Brain microvascular endothelial cell (primary cell): ENCODE measurements at regions not wholly inside any gene's neighbourhood (a gene's known extent, or its start where the extent isn't known, plus 50 kb on each side); places are given as distances from the start of the nearest gene placed in this dataset.
"Not testable (repeated sequence)": the region's sequence is repeated elsewhere in the genome, so short reads cannot be mapped to it uniquely, and the experiment has no call there.

Experiments
- DNase-seq: peaks from one replicate; pipeline ENCODE4 v3.0.0-alpha.2; 2020
- H3K27ac ChIP-seq: fragments of 250-450 bp; sonication (Bioruptor Pico); 2 replicates; pipeline ENCODE4 v1.5.1; 2020; ENCODE audit warnings: mild to moderate bottlenecking, moderate library complexity
- H3K27me3 ChIP-seq: fragments of 250-450 bp; sonication (Bioruptor Pico); replicated peaks from 2 replicates; pipeline ENCODE4 v1.5.1; 2020; ENCODE audit warnings: mild to moderate bottlenecking
- H3K36me3 ChIP-seq: fragments of 250-450 bp; sonication (Bioruptor Pico); replicated peaks from 2 replicates; pipeline ENCODE4 v1.5.1; 2020; ENCODE audit warnings: mild to moderate bottlenecking
- H3K4me3 ChIP-seq: 2 replicates; pipeline ENCODE4 v1.5.1; 2011; ENCODE audit warnings: low read depth, mild to moderate bottlenecking, control low read depth, low read length, moderate library complexity
- CTCF ChIP-seq: IDR thresholded peaks from 2 replicates; pipeline ENCODE4 v1.5.1; 2011; ENCODE audit warnings: low read depth, mild to moderate bottlenecking, moderate library complexity, low read length, control low read depth, inconsistent platforms; ENCODE audit errors: missing control alignments
- in situ Hi-C: cut with HindIII; loops from 2 replicates; pipeline ENCODE4 v1.10.0; 2017; ENCODE audit warnings: low sequenced_read_pairs, low pct_ligation_motif_present

- TF ChIP-seq CTCF, result no peak
- Histone ChIP-seq H3K36me3 (no peaks in the 10 kb centered on the region), H3K4me3 (no peak overlapping the region), H3K27me3 (no peaks in the 10 kb centered on the region), H3K27ac (no peak overlapping the region)
- in situ Hi-C loops, result no loop called here
- DNase-seq, result no peak
Observed at GRCh38 chr11:23320131-23320530, 459.9 kb upstream of the CCDC179 start.

GRCh38 chr11:23335586-23335985 is 475.3 kb upstream of the CCDC179 start:
- H3K4me3 ChIP-seq, in situ Hi-C loops, H3K27ac ChIP-seq, H3K36me3 ChIP-seq, DNase-seq, H3K27me3 ChIP-seq: not testable (repeated sequence)

DNA sequence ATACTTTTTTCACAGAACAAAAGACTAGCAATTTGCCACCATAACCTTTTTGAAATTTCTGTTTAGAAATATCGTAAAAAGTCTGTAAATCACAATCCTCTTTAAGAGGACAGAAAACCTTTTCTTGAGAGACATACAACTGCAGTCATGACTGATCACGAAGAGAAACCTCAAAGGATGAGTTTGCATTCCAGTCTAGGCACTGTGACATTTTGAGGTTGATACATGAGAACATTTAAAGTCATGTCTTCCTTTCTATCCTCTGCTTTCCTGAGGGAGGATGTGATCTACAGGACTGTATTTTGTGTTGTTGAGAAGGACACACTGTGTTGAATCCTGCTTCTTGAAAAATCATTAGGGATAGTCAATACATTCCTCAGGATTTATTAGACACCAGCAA is 476.7 kb upstream of the CCDC179 start:
- TF ChIP-seq CTCF, result no peak
- no peak overlapping the region for H3K4me3 ChIP-seq
- no peak overlapping the region for H3K27ac ChIP-seq
- H3K27me3 ChIP-seq, result no peaks in the 10 kb centered on the region
- no peaks in the 10 kb centered on the region for H3K36me3 ChIP-seq
- DNase-seq, result peak; percentile 58
- in situ Hi-C loops, result no loop called here

GRCh38 chr11:23353611-23354010 is 493.3 kb upstream of the CCDC179 start:
- in situ Hi-C loops, result no loop called here
- H3K4me3 ChIP-seq, result no peak overlapping the region
- H3K27ac ChIP-seq, result no peak overlapping the region
- TF ChIP-seq CTCF, result no peak
- DNase-seq, result no peak
- no peaks in the 10 kb centered on the region for H3K36me3 ChIP-seq
- H3K27me3 ChIP-seq, result no peaks in the 10 kb centered on the region

DNA sequence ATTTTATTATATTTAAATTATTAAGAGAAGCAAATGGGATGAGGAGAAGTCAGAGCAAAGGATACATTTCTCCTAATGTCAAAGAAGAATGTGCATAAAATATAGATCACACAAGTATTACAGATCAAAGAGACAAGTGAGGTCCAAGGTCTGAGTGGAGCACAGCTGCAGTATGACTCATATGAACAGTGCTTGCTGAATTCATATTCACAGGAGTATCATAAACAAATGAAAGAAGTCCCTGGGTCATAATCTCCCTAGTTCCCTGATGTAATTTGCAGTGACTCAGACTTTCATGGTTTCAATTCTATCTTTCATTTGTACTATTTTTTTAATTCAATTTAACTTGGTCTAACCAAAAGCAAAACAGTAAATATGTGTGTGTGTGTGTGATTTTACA is 499.0 kb upstream of the CCDC179 start:
- Histone ChIP-seq H3K27ac (peak overlapping the region; percentile 6), H3K4me3 (no peak overlapping the region), H3K36me3 (no peaks in the 10 kb centered on the region), H3K27me3 (no peaks in the 10 kb centered on the region)
- no peak for TF ChIP-seq CTCF
- in situ Hi-C loops, result no loop called here
- peak; percentile 86 for DNase-seq

DNA sequence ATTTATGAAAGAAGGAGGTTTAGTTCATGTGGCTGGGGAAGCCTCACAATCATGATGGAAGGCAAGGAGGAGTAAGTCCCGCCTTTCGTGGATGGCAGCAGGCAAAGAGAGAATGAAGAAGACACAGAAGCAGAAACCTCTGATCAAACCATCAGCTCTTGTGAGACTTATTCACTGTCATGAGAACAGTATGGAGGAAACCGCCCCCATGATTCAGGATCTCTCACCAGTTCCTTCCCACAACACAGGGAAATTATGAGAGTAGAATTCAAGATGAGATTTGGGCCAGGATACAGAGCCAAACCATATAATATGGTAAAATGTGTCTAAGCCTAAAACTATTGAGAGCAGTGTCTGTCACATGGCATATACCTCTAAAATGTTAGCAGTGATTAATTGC is 503.8 kb upstream of the CCDC179 start:
- DNase-seq, result no peak
- TF ChIP-seq CTCF, result no peak
- H3K36me3 ChIP-seq, result no peaks in the 10 kb centered on the region
- H3K4me3 ChIP-seq, result no peak overlapping the region
- H3K27me3 ChIP-seq, result no peaks in the 10 kb centered on the region
- in situ Hi-C loops, result no loop called here
- H3K27ac ChIP-seq, result no peak overlapping the region
